ENCODE measurements at regions not wholly inside any gene's neighbourhood (a gene's known extent, or its start where the extent isn't known, plus 50 kb on each side); places are given as distances from the start of the nearest gene placed in this dataset.

DNA sequence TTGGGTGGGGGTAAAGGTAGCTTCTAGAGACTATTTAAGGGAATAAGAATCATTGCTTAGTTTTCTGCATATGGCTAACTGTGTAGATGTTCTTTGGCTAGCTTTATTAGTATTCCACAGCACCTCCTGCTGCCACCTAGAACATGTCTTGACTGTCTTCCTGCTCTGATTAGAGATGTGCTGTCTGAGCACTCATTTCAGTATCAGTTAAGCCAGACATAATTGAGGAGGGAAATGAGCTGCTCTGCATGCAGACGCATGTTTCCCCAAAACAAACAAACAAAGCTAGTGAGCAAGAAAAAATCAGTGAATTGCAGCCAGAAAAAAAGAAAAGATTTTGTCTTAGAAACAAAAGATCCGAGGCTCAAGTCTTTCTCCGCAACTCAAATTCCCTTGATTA, 402.2 kb downstream of the AASDHPPT start:
- H3K9ac ChIP-seq (ENCODE audit: low read depth, low read length): no peak overlapping the region
- H3K9me3 ChIP-seq (replicated peaks; ENCODE audit: low read length): no peaks in the 10 kb centered on the region
- no peaks in the 10 kb centered on the region for H3K27me3 ChIP-seq (ENCODE audit: control insufficient read depth, insufficient read depth, low read length)
- H3K4me1 ChIP-seq (ENCODE audit: control insufficient read depth, insufficient read depth, low read length): peaks cover 10% of the 10 kb centered on the region
- H3K4me3 ChIP-seq (ENCODE audit: low read length): no peak overlapping the region
- no peak overlapping the region for H3K4me2 ChIP-seq (ENCODE audit: low read length)
- no peaks in the 10 kb centered on the region for H3K36me3 ChIP-seq (ENCODE audit: insufficient read depth, low read length)

- Histone ChIP-seq H3K9me3 (replicated peaks; ENCODE audit: low read length) (no peaks in the 10 kb centered on the region), H3K4me3 (ENCODE audit: low read length) (no peak overlapping the region), H3K4me1 (ENCODE audit: control insufficient read depth, insufficient read depth, low read length) (peaks cover 10% of the 10 kb centered on the region)
These were observed 403.2 kb downstream of the AASDHPPT start for GRCh38 chr11:106480581-106481190.

GRCh38 chr11:106482917-106483785, 405.7 kb downstream of the AASDHPPT start:
- H3K9me3 ChIP-seq (replicated peaks; ENCODE audit: low read length): no peaks in the 10 kb centered on the region
- peaks cover 10% of the 10 kb centered on the region for H3K4me1 ChIP-seq (ENCODE audit: control insufficient read depth, insufficient read depth, low read length)
- H3K36me3 ChIP-seq (ENCODE audit: insufficient read depth, low read length): no peaks in the 10 kb centered on the region
- no peak overlapping the region for H3K9ac ChIP-seq (ENCODE audit: low read depth, low read length)
- peak overlapping the region; percentile 48 for H3K4me2 ChIP-seq (ENCODE audit: low read length)
- H3K4me3 ChIP-seq (ENCODE audit: low read length): no peak overlapping the region
- no peaks in the 10 kb centered on the region for H3K27me3 ChIP-seq (ENCODE audit: control insufficient read depth, insufficient read depth, low read length)

More at GRCh38 chr11:106480581-106481190, 403.2 kb downstream of the AASDHPPT start:
- H3K4me2 ChIP-seq (ENCODE audit: low read length): no peak overlapping the region
- H3K9ac ChIP-seq (ENCODE audit: low read depth, low read length): no peak overlapping the region
- H3K36me3 ChIP-seq (ENCODE audit: insufficient read depth, low read length): no peaks in the 10 kb centered on the region
- H3K27me3 ChIP-seq (ENCODE audit: control insufficient read depth, insufficient read depth, low read length): no peaks in the 10 kb centered on the region

GRCh38 chr11:106491751-106492150, 414.3 kb downstream of the AASDHPPT start:
- Histone ChIP-seq H3K36me3 (ENCODE audit: insufficient read depth, low read length) (no peaks in the 10 kb centered on the region), H3K4me1 (ENCODE audit: control insufficient read depth, insufficient read depth, low read length) (no peaks in the 10 kb centered on the region), H3K9ac (ENCODE audit: low read depth, low read length) (no peak overlapping the region), H3K27me3 (ENCODE audit: control insufficient read depth, insufficient read depth, low read length) (no peaks in the 10 kb centered on the region), H3K4me2 (ENCODE audit: low read length) (no peak overlapping the region), H3K9me3 (replicated peaks; ENCODE audit: low read length) (no peaks in the 10 kb centered on the region), H3K4me3 (ENCODE audit: low read length) (no peak overlapping the region)

DNA sequence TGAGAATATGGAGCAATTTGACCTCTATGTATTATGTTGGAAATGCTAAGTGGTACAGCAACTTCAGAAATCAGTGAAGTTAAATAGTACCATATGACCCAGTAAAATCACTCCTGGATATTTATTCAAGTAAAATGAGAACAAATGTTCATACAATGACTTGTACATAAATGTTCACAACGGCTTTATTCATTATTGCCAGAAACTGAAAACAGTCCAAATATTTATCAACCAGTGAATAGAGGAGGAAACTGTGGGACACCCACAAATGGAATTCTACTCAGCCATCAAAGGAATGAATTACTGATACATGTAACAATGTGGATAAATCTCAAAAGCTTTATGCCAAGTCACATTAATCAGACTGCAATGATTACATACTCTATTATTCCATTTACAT, 416.3 kb downstream of the AASDHPPT start:
- Histone ChIP-seq H3K4me2 (ENCODE audit: low read length) (no peak overlapping the region), H3K36me3 (ENCODE audit: insufficient read depth, low read length) (no peaks in the 10 kb centered on the region)

DNA sequence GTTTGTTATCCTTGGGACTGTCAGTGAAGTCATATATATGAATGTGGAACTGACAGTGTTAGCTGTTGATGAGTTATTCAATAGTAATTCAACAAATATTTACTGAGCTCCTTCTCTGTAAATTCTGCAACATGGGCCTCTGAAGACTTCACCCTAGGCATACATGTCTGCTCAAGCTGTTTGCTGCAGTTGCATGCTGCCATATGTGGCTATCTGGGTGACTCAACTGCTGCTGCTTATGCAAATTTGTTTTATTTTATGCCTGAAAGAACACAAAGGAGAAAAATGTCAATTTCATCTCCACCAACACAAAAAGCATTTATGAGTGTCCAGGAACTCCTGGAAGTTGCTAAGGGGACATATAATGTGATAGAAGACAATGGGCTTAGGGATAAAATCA, 417.6 kb downstream of the AASDHPPT start:
- no peaks in the 10 kb centered on the region for H3K27me3 ChIP-seq (ENCODE audit: control insufficient read depth, insufficient read depth, low read length)
- H3K9me3 ChIP-seq (replicated peaks; ENCODE audit: low read length): no peaks in the 10 kb centered on the region
- no peak overlapping the region for H3K4me3 ChIP-seq (ENCODE audit: low read length)
- no peaks in the 10 kb centered on the region for H3K36me3 ChIP-seq (ENCODE audit: insufficient read depth, low read length)
- no peak overlapping the region for H3K9ac ChIP-seq (ENCODE audit: low read depth, low read length)
- H3K4me1 ChIP-seq (ENCODE audit: control insufficient read depth, insufficient read depth, low read length): no peaks in the 10 kb centered on the region
- H3K4me2 ChIP-seq (ENCODE audit: low read length): no peak overlapping the region

More for the DNA sequence above, 416.3 kb downstream of the AASDHPPT start:
- Histone ChIP-seq H3K27me3 (ENCODE audit: control insufficient read depth, insufficient read depth, low read length) (no peaks in the 10 kb centered on the region), H3K9ac (ENCODE audit: low read depth, low read length) (no peak overlapping the region), H3K4me3 (ENCODE audit: low read length) (no peak overlapping the region), H3K4me1 (ENCODE audit: control insufficient read depth, insufficient read depth, low read length) (no peaks in the 10 kb centered on the region), H3K9me3 (replicated peaks; ENCODE audit: low read length) (no peaks in the 10 kb centered on the region)

GRCh38 chr11:106496677-106497076, 419.2 kb downstream of the AASDHPPT start:
- Histone ChIP-seq H3K4me1 (ENCODE audit: control insufficient read depth, insufficient read depth, low read length) (no peaks in the 10 kb centered on the region), H3K27me3 (ENCODE audit: control insufficient read depth, insufficient read depth, low read length) (no peaks in the 10 kb centered on the region), H3K4me3 (ENCODE audit: low read length) (no peak overlapping the region), H3K9me3 (replicated peaks; ENCODE audit: low read length) (no peaks in the 10 kb centered on the region), H3K36me3 (ENCODE audit: insufficient read depth, low read length) (no peaks in the 10 kb centered on the region), H3K9ac (ENCODE audit: low read depth, low read length) (no peak overlapping the region), H3K4me2 (ENCODE audit: low read length) (no peak overlapping the region)

- Histone ChIP-seq H3K27me3 (ENCODE audit: control insufficient read depth, insufficient read depth, low read length) (no peaks in the 10 kb centered on the region), H3K4me1 (ENCODE audit: control insufficient read depth, insufficient read depth, low read length) (no peaks in the 10 kb centered on the region), H3K4me3 (ENCODE audit: low read length) (no peak overlapping the region), H3K9ac (ENCODE audit: low read depth, low read length) (no peak overlapping the region), H3K4me2 (ENCODE audit: low read length) (no peak overlapping the region), H3K9me3 (replicated peaks; ENCODE audit: low read length) (no peaks in the 10 kb centered on the region), H3K36me3 (ENCODE audit: insufficient read depth, low read length) (no peaks in the 10 kb centered on the region)
These were observed 419.9 kb downstream of the AASDHPPT start for GRCh38 chr11:106497321-106497720.

DNA sequence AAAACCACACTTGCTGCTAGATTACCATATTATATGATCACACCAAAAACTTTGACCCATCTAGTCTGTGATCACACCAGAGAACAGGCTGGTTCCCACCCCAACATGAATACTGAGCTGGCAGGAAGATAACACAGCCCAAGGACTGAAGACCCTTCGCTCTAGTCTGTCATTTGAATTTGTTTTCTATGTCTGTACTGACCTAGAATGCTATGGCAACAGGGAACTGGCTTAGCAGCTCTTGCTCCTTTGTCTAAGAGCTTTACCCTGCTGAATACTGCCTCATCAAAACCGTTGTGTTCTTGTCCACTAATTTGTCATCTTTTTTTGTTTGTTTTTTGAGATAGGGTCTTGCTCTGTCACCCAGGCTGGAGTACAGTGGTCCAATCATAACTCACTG, 420.4 kb downstream of the AASDHPPT start:
- no peaks in the 10 kb centered on the region for H3K27me3 ChIP-seq (ENCODE audit: control insufficient read depth, insufficient read depth, low read length)
- H3K9me3 ChIP-seq (replicated peaks; ENCODE audit: low read length): no peaks in the 10 kb centered on the region
- no peak overlapping the region for H3K4me2 ChIP-seq (ENCODE audit: low read length)
- H3K4me1 ChIP-seq (ENCODE audit: control insufficient read depth, insufficient read depth, low read length): no peaks in the 10 kb centered on the region
- no peaks in the 10 kb centered on the region for H3K36me3 ChIP-seq (ENCODE audit: insufficient read depth, low read length)
- H3K9ac ChIP-seq (ENCODE audit: low read depth, low read length): no peak overlapping the region
- no peak overlapping the region for H3K4me3 ChIP-seq (ENCODE audit: low read length)

DNA sequence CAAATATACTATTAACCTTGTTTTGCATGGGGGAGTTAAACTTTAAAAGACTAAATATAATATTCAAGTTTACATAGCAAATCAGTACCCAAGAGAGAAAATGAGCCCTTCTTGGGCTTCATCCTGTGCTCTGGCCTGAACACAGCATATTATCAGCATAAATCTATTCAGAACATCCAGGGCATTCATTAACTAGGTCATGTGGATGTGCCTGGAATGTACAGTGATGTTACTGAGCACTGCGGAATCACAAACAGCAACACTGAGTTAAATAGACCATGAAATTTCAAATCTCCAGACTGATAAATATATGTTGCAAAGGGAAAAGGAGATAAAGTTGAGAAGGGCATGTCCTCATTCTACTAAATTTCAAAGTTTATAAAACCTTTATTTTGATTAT, 426.4 kb downstream of the AASDHPPT start:
- Histone ChIP-seq H3K9ac (ENCODE audit: low read depth, low read length) (no peak overlapping the region), H3K4me1 (ENCODE audit: control insufficient read depth, insufficient read depth, low read length) (no peaks in the 10 kb centered on the region), H3K36me3 (ENCODE audit: insufficient read depth, low read length) (no peaks in the 10 kb centered on the region), H3K9me3 (replicated peaks; ENCODE audit: low read length) (no peaks in the 10 kb centered on the region), H3K4me2 (ENCODE audit: low read length) (no peak overlapping the region), H3K4me3 (ENCODE audit: low read length) (no peak overlapping the region), H3K27me3 (ENCODE audit: control insufficient read depth, insufficient read depth, low read length) (no peaks in the 10 kb centered on the region)

- no peak overlapping the region for H3K9ac ChIP-seq (ENCODE audit: low read depth, low read length)
- H3K9me3 ChIP-seq (replicated peaks; ENCODE audit: low read length): no peaks in the 10 kb centered on the region
- no peaks in the 10 kb centered on the region for H3K4me1 ChIP-seq (ENCODE audit: control insufficient read depth, insufficient read depth, low read length)
- no peaks in the 10 kb centered on the region for H3K27me3 ChIP-seq (ENCODE audit: control insufficient read depth, insufficient read depth, low read length)
- H3K4me2 ChIP-seq (ENCODE audit: low read length): no peak overlapping the region
- no peak overlapping the region for H3K4me3 ChIP-seq (ENCODE audit: low read length)
- H3K36me3 ChIP-seq (ENCODE audit: insufficient read depth, low read length): no peaks in the 10 kb centered on the region
These were observed 430.3 kb downstream of the AASDHPPT start for GRCh38 chr11:106507645-106508306.
